B cell (primary cell): ENCODE measurements at regions not wholly inside any gene's neighbourhood (a gene's known extent, or its start where the extent isn't known, plus 50 kb on each side); places are given as distances from the start of the nearest gene placed in this dataset.

Experiments
- ATAC-seq: fragments of 200-7000 bp; cut with Tn5 transposase; one replicate; pipeline ENCODE4 v1.10.0; 2021; ENCODE audit warnings: low read depth, mild to moderate bottlenecking, moderate number of reproducible peaks, moderate library complexity
- CTCF ChIA-PET: fragments of 350-600 bp; sonication (Branson Sonifier 250); formaldehyde crosslinking; loops from one replicate; lab custom pipeline; 2021; ENCODE audit warnings: antibody characterized with exemption, inconsistent platforms; lab: Charles Lee
- POLR2A ChIA-PET: fragments of 350-600 bp; sonication (Branson Sonifier 250); formaldehyde crosslinking; loops from one replicate; lab custom pipeline; 2021; ENCODE audit warnings: antibody characterized with exemption; lab: Charles Lee
- DNase-seq: peaks from one replicate; pipeline ENCODE4 v3.0.0; 2013
- H2AFZ ChIP-seq: 2 replicates; pipeline ENCODE4 v1.6.1; 2012; ENCODE audit warnings: mild to moderate bottlenecking, low read depth, low read length; ENCODE audit not compliant: insufficient read depth, poor library complexity, severe bottlenecking
- H3K27ac ChIP-seq, 2 donors: 1 replicate in 1 of 2; 2 replicates in 1 of 2; pipeline ENCODE4 v1.5.1; 2012 to 2013; ENCODE audit warnings: low read length in 2 of 2, mild to moderate bottlenecking in 2 of 2, moderate library complexity in 1 of 2
- H3K27me3 ChIP-seq, 4 experiments: fragments of 200-600 bp in 1 of 4; sonication (generic) in 1 of 4; replicated peaks in 1 of 4; 1 replicate in 2 of 4; 2 replicates in 2 of 4; pipeline versions ENCODE4 v1.6.1 to v1.7.0; 2013 to 2016; ENCODE audit warnings: low read length in 3 of 4, mild to moderate bottlenecking in 2 of 4, mixed read lengths in 1 of 4, moderate library complexity in 1 of 4; ENCODE audit not compliant: insufficient read depth in 4 of 4, control insufficient read depth in 3 of 4; ENCODE audit errors: control extremely low read depth in 1 of 4
- H3K36me3 ChIP-seq, 2 experiments: replicated peaks in 1 of 2; 1 replicate in 1 of 2; 2 replicates in 1 of 2; pipeline versions ENCODE4 v1.6.1 to v1.7.1; 2013; ENCODE audit warnings: low read length in 1 of 2; ENCODE audit not compliant: insufficient read depth in 2 of 2, control insufficient read depth in 1 of 2; ENCODE audit errors: control extremely low read depth in 1 of 2, extremely low read depth in 1 of 2
- H3K4me1 ChIP-seq, 2 donors: fragments of 200-600 bp in 1 of 2; sonication (generic) in 1 of 2; 1 replicate in 1 of 2; 2 replicates in 1 of 2; pipeline versions ENCODE4 v1.5.1 to v1.6.1; 2013 to 2017; ENCODE audit warnings: low read length in 2 of 2; ENCODE audit not compliant: control insufficient read depth in 2 of 2, insufficient read depth in 2 of 2
- H3K4me2 ChIP-seq: replicated peaks from 2 replicates; pipeline ENCODE3; 2012; ENCODE audit warnings: mild to moderate bottlenecking, low read depth, low read length; ENCODE audit not compliant: poor library complexity, severe bottlenecking
- H3K4me3 ChIP-seq, 5 experiments: fragments of 200-600 bp in 1 of 5; sonication (generic) in 1 of 5; 1 replicate in 3 of 5; 2 replicates in 2 of 5; pipeline versions ENCODE4 v1.5.1 to v1.7.0; 2011 to 2016; ENCODE audit warnings: low read length in 4 of 5, mild to moderate bottlenecking in 4 of 5, low read depth in 2 of 5, control low read depth in 1 of 5, moderate library complexity in 1 of 5; ENCODE audit not compliant: insufficient read depth in 1 of 5; ENCODE audit errors: control extremely low read depth in 1 of 5, extremely low read depth in 1 of 5
- H3K79me2 ChIP-seq: fragments of 200-600 bp; sonication (generic); one replicate; pipeline ENCODE4 v1.6.0; 2016; ENCODE audit warnings: low read length; ENCODE audit not compliant: control insufficient read depth, insufficient read depth
- H3K9ac ChIP-seq: fragments of 200-600 bp; sonication (generic); 2 replicates; pipeline ENCODE4 v1.6.1; 2017; ENCODE audit warnings: mild to moderate bottlenecking, low read length, moderate library complexity
- H3K9me3 ChIP-seq, 3 donors: one replicate each; pipeline versions ENCODE4 v1.6.1 to v1.7.1; 2013; ENCODE audit warnings: low read length in 2 of 3; ENCODE audit not compliant: control insufficient read depth in 2 of 3, insufficient read depth in 1 of 3; ENCODE audit errors: control extremely low read depth in 1 of 3
- H4K20me1 ChIP-seq: 2 replicates; pipeline ENCODE4 v1.6.0; 2012; ENCODE audit warnings: mild to moderate bottlenecking, low read length; ENCODE audit not compliant: insufficient read depth, control insufficient read depth, poor library complexity, severe bottlenecking
- H3K27ac Mint-ChIP-seq: one replicate; pipeline ENCODE4 v1.8.0; 2021; ENCODE audit warnings: mixed read lengths
- H3K27me3 Mint-ChIP-seq: one replicate; pipeline ENCODE4 v1.8.0; 2021; ENCODE audit warnings: mixed read lengths
- H3K4me1 Mint-ChIP-seq: one replicate; pipeline ENCODE4 v1.8.0; 2021; ENCODE audit warnings: mixed read lengths
- H3K4me3 Mint-ChIP-seq: one replicate; pipeline ENCODE4 v1.8.0; 2021; ENCODE audit warnings: mixed read lengths
- H3K9me3 Mint-ChIP-seq: one replicate; pipeline ENCODE4 v1.8.0; 2022; ENCODE audit warnings: mixed read lengths; ENCODE audit not compliant: insufficient read depth
- EZH2 ChIP-seq: IDR thresholded peaks from 2 replicates; pipeline ENCODE4 v1.6.1; 2012; ENCODE audit warnings: borderline replicate concordance, low read depth, mild to moderate bottlenecking, moderate library complexity, low read length; ENCODE audit not compliant: insufficient read depth, poor library complexity, severe bottlenecking
- WGBS: methylation state at CpG from one replicate; pipeline ENCODE4 v1.1.5; 2013; ENCODE audit warnings: missing lambda C conversion rate; ENCODE audit not compliant: insufficient coverage; 5-methylcytosine and 5-hydroxymethylcytosine counted together
- intact Hi-C: fragments of 100-400 bp; cut with micrococcal nuclease; formaldehyde crosslinking; loops from one replicate; pipeline ENCODE4 v1.10.0; 2022
- TF ChIP-seq, protein P1 (sequence below): fragments of 200-600 bp; IDR thresholded peaks from one replicate; pipeline ENCODE4 v1.8.0; 2022; ENCODE audit warnings: antibody characterized with exemption, mild to moderate bottlenecking

DNA sequence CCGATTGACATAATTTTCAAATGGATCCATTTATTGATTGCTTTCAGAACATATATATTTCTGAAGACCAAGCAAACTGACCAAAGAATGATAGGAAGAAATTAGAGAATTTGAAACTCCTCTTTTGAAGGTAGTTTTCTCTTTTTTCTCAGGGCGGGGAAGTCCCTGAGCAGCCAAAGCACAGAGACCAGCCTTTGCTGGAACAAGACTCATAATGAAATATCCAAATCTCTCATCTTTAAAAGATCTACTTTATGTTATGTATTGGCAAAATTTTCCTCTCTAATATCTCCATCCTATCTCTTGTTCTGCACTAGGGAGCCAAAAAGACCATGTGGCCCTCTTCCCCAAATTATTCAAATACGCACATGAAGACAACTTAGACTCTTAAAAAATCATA is 379.0 kb upstream of the TCF4 start:
- H3K79me2 ChIP-seq, result no peaks in the 10 kb centered on the region
- H3K4me3 Mint-ChIP-seq, result no peak overlapping the region
- TF ChIP-seq, protein P1, sequence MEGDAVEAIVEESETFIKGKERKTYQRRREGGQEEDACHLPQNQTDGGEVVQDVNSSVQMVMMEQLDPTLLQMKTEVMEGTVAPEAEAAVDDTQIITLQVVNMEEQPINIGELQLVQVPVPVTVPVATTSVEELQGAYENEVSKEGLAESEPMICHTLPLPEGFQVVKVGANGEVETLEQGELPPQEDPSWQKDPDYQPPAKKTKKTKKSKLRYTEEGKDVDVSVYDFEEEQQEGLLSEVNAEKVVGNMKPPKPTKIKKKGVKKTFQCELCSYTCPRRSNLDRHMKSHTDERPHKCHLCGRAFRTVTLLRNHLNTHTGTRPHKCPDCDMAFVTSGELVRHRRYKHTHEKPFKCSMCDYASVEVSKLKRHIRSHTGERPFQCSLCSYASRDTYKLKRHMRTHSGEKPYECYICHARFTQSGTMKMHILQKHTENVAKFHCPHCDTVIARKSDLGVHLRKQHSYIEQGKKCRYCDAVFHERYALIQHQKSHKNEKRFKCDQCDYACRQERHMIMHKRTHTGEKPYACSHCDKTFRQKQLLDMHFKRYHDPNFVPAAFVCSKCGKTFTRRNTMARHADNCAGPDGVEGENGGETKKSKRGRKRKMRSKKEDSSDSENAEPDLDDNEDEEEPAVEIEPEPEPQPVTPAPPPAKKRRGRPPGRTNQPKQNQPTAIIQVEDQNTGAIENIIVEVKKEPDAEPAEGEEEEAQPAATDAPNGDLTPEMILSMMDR, result no peak
- no peak for TF ChIP-seq EZH2
- no peak overlapping the region for H3K4me2 ChIP-seq
- no peaks in the 10 kb centered on the region for H3K27me3 ChIP-seq
- H2AFZ ChIP-seq, result no peak overlapping the region
- no peak overlapping the region for H3K9ac ChIP-seq
- ChIA-PET CTCF (no interaction called here), POLR2A (no interaction called here)
- no peaks in the 10 kb centered on the region for H3K9me3 Mint-ChIP-seq
- DNase-seq (no peak), ATAC-seq (no peak)
- no peaks in the 10 kb centered on the region for H4K20me1 ChIP-seq
- H3K4me1 Mint-ChIP-seq, result peaks cover 2% of the 10 kb centered on the region
- H3K27ac ChIP-seq, result no peak overlapping the region
- H3K4me3 ChIP-seq, result no peak overlapping the region
- 100% methylated on average over 1 of the region's 3 CpGs for WGBS
- H3K27ac Mint-ChIP-seq, result no peak overlapping the region
- no peaks in the 10 kb centered on the region for H3K9me3 ChIP-seq
- intact Hi-C loops, result no loop called here
- H3K36me3 ChIP-seq, result no peaks in the 10 kb centered on the region
- no peaks in the 10 kb centered on the region for H3K27me3 Mint-ChIP-seq
- no peaks in the 10 kb centered on the region for H3K4me1 ChIP-seq

DNA sequence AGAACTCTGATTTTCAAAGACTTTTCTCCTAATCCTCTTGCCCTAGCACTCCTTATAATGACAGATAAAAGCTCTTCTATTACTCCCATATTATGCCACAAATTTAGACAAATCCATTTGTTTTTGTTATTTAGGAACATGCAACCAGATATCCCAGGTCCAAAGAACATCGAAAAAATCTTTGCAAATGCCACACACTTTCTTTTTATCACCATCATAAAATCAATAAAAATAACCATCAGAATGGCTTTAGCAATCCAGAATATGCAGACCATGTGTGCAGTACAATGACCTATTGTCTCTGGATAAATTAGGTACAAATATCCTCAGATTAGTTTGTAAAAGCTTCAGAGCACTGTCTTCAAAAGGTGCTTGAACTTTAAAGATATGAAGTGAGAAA is 376.2 kb upstream of the TCF4 start:
- no peak for TF ChIP-seq EZH2
- TF ChIP-seq, protein P1, result no peak
- no peaks in the 10 kb centered on the region for H3K27me3 Mint-ChIP-seq
- H3K9me3 Mint-ChIP-seq, result no peaks in the 10 kb centered on the region
- Histone ChIP-seq H3K36me3 (no peaks in the 10 kb centered on the region), H3K9ac (no peak overlapping the region), H3K4me3 (no peak overlapping the region), H3K9me3 (no peaks in the 10 kb centered on the region), H3K27me3 (no peaks in the 10 kb centered on the region), H4K20me1 (no peaks in the 10 kb centered on the region), H3K27ac (no peak overlapping the region), H3K79me2 (no peaks in the 10 kb centered on the region), H2AFZ (no peak overlapping the region), H3K4me2 (no peak overlapping the region), H3K4me1 (no peaks in the 10 kb centered on the region)
- peaks cover 2% of the 10 kb centered on the region for H3K4me1 Mint-ChIP-seq
- no peak overlapping the region for H3K4me3 Mint-ChIP-seq
- intact Hi-C loops, result no loop called here
- ChIA-PET CTCF (no interaction called here), POLR2A (no interaction called here)
- ATAC-seq (no peak), DNase-seq (no peak)
- WGBS, result 100% methylated on average over 1 of the region's 1 CpG
- H3K27ac Mint-ChIP-seq, result no peak overlapping the region
